ENCODE measurements at regions not wholly inside any gene's neighbourhood (a gene's known extent, or its start where the extent isn't known, plus 50 kb on each side); places are given as distances from the start of the nearest gene placed in this dataset.

DNA sequence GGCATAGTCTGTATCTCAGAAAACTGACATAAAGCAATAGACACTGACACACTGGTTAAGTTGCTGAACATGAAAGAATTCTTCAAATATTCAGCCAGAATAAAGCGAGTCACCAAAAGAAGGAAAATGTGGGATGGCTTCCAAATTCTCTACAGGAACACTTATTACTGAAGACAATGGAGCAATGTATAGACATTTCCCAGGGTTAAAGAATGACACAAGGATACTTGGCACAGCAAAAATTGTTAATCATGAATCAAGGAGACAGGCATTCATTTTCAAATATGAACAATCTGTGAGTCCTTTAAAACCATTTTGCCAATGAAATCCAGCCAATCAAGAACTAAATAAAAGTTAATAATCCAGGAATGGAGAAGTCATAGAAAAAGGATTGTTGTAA is 92.5 kb downstream of the MTX3 start:
- TF ChIP-seq, protein P1, sequence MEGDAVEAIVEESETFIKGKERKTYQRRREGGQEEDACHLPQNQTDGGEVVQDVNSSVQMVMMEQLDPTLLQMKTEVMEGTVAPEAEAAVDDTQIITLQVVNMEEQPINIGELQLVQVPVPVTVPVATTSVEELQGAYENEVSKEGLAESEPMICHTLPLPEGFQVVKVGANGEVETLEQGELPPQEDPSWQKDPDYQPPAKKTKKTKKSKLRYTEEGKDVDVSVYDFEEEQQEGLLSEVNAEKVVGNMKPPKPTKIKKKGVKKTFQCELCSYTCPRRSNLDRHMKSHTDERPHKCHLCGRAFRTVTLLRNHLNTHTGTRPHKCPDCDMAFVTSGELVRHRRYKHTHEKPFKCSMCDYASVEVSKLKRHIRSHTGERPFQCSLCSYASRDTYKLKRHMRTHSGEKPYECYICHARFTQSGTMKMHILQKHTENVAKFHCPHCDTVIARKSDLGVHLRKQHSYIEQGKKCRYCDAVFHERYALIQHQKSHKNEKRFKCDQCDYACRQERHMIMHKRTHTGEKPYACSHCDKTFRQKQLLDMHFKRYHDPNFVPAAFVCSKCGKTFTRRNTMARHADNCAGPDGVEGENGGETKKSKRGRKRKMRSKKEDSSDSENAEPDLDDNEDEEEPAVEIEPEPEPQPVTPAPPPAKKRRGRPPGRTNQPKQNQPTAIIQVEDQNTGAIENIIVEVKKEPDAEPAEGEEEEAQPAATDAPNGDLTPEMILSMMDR (conservative IDR thresholded peaks at IDR 0.05; ENCODE audit: low read length) = no peak
- TF ChIP-seq EZH2phosphoT487 (IDR thresholded peaks at IDR 0.05; ENCODE audit: borderline replicate concordance, low read depth, low read length) = no peak

Data from OCI-LY7 (cell line).